ENCODE measurements at regions not wholly inside any gene's neighbourhood (a gene's known extent, or its start where the extent isn't known, plus 50 kb on each side); places are given as distances from the start of the nearest gene placed in this dataset.

DNA sequence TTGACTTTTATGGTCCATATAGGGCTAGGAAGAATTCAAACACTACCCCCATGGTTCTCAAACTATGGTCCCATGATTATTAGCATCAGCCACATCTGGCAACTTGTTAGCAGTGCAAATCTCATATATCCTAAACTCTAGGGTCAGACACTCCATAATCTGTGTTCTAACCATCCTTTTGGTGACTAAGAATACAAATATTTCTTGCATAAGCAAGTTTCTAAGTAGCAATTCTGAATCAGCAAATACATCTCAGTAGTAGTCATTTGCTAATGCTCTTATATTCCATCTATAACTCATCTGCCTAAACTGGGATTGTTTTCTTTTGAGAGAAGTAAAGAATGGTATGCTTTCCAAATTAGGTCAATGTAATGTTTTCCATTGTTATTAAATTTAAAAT lies 447.3 kb downstream of the TMX3 start:
- no peak overlapping the region for H3K4me3 Mint-ChIP-seq
- no peaks in the 10 kb centered on the region for H3K4me1 Mint-ChIP-seq
- ATAC-seq (replicated peaks) (no peak), DNase-seq (no peak)
- H3K9me3 Mint-ChIP-seq: peaks cover 0 to 4% of the 10 kb centered on the region in 2 donors
- no peaks in the 10 kb centered on the region for H3K36me3 Mint-ChIP-seq
- no peak overlapping the region for H3K27ac Mint-ChIP-seq
- no peaks in the 10 kb centered on the region for H3K27me3 Mint-ChIP-seq

DNA sequence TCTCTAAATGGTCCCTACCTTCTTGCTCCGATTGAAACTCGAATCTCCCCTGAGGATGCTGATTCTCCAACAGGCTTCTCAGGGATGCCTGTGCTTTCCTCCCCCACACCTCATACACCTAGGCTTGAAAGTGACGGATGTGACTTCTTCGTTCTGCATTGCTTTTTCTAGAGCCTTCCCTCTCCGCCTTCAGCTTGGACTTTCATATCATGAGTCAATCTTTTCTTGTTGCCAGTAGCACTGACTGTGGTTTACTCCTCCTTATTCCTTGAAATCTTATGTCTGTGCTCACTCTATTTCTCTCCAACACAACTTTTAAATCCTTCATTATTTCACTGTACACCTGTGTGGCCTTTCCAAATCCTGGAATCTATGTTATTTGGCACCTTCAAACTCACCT lies 451.4 kb downstream of the TMX3 start:
- DNase-seq (no peak), ATAC-seq (replicated peaks) (no peak)
- peaks cover 0 to 4% of the 10 kb centered on the region in 2 donors for H3K9me3 Mint-ChIP-seq
- H3K36me3 Mint-ChIP-seq: no peaks in the 10 kb centered on the region
- H3K4me3 Mint-ChIP-seq: no peak overlapping the region
- H3K27ac Mint-ChIP-seq: no peak overlapping the region
- no peaks in the 10 kb centered on the region for H3K4me1 Mint-ChIP-seq
- no peaks in the 10 kb centered on the region for H3K27me3 Mint-ChIP-seq

DNA sequence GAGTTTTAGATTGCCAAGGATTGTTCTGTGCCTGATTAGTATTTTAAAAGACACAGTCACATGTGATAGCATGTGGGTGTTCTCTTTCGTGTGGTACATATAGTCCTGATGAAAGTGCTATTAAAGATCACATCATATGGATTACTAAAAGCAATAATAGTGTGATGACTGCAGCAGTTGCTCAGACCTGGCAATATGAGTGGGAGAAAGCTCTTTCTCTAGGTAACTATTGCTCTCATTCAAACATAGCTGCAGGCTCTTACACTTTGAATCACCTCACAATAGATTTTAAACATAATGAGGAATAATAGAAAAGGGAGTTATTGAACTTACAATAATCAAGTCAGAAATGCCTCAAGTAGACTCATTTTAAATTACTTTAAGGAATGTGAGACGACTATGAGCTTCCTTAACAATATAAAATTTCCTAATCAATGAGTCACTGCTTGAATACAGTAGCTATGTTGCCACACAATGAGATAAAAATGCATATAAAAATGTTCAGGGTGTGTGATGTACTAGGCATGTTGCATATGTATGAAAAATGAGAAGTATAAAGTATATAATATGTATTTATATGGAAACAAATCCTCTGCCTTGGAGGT lies 452.1 kb downstream of the TMX3 start:
- Mint-ChIP-seq H3K27me3 (no peaks in the 10 kb centered on the region), H3K4me1 (no peaks in the 10 kb centered on the region), H3K9me3 (peaks cover 0 to 4% of the 10 kb centered on the region in 2 donors), H3K36me3 (no peaks in the 10 kb centered on the region), H3K4me3 (no peak overlapping the region), H3K27ac (no peak overlapping the region)
- ATAC-seq (replicated peaks) (no peak), DNase-seq (no peak)

DNA sequence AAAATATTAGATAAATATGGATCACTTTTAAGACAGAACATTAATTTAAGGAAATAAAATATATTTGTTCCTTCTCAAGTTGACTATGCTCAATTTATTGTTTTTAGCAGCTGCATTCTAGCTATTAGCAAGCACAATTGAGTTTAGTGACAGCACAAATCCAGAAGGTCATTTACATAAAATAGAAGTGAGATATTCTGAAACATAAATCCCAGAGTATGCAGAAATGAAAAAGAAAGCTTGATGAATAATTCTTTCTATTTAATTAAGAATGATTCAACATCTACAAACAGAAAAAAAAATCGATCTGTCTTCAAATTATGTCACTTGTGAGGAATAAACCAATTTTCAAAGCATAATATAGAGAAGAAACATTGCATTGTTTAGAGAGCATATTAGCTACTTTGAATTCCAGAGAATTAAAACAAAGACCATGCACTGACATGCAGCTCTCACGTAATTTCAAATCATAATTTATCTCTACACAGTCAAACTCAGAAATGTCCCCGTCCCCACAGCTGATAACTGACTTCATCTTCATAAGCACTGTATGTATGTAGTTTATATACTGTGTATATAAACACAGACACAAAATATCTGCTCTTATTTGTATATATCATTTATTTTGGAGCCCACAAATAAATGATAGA lies 458.4 kb downstream of the TMX3 start:
- no peak for DNase-seq
- Mint-ChIP-seq H3K27me3 (no peaks in the 10 kb centered on the region), H3K27ac (no peak overlapping the region), H3K4me3 (no peak overlapping the region), H3K9me3 (no peaks in the 10 kb centered on the region), H3K4me1 (no peaks in the 10 kb centered on the region), H3K36me3 (no peaks in the 10 kb centered on the region)
- ATAC-seq (replicated peaks): no peak

DNA sequence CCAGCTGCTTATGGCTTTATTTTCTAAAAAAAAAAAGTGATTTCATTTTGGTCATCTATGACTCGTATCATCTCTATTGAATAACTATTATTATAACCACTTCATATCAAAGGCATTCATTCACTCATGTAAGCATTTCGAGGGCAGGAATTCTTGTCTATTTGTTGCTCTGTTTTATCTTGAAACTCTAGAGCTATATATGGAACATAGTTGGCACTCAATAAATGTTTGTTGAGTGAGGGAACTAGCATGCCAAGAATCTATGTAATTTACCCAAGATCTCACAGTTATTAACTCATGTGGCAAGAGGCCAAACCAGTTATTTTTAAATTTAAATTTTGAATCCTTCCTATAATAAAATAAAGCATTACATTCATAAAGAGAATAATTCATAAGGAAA lies 470.1 kb downstream of the TMX3 start:
- DNase-seq (no peak), ATAC-seq (replicated peaks) (no peak)
- Mint-ChIP-seq H3K27me3 (no peaks in the 10 kb centered on the region), H3K36me3 (no peaks in the 10 kb centered on the region), H3K9me3 (peaks cover 0 to 2% of the 10 kb centered on the region in 2 donors), H3K4me1 (no peaks in the 10 kb centered on the region), H3K4me3 (no peak overlapping the region), H3K27ac (no peak overlapping the region)

DNA sequence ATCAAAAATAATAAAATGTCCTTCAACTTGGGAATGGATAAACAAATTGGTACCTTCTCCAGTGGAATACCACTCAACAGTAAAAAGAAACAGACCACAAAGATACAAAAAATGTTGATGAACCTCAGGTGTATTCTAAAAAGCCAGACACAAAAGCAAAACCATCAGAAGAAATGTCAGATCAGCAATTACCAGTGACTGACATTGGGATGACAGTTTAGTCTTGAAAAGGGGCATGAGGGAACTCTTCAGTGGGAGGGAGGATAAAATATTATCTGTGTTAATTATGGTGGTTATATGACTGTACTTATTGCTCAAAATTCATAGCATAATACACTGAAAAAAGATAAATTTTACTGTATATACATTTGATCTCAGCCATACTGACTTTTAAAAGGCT lies 473.0 kb downstream of the TMX3 start:
- no peak overlapping the region for H3K4me3 Mint-ChIP-seq
- H3K36me3 Mint-ChIP-seq: no peaks in the 10 kb centered on the region
- no peak for ATAC-seq (replicated peaks)
- H3K27ac Mint-ChIP-seq: no peak overlapping the region
- H3K9me3 Mint-ChIP-seq: no peaks in the 10 kb centered on the region
- no peaks in the 10 kb centered on the region for H3K4me1 Mint-ChIP-seq
- DNase-seq: no peak
- no peaks in the 10 kb centered on the region for H3K27me3 Mint-ChIP-seq

DNA sequence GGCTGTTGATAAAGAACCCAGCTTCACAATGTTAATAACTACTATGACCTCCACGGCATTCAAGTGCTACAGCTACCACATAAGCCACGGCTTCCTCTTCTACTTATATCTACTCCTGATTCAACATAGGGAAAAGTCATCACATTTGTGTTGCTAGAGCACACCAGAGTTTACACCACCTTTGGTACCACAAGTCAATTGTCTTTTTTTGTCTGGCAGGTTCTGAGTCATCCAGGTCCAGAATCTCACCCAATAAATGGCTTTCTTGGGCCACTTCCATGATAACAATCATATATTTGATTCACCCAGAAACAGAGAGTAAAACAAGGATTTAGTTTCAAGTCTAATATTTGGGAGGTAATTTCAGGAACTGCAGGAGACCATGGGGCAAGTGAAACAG lies 480.2 kb downstream of the TMX3 start:
- no peak for DNase-seq
- no peak for ATAC-seq (replicated peaks)
- Mint-ChIP-seq H3K27me3 (no peaks in the 10 kb centered on the region), H3K9me3 (no peaks in the 10 kb centered on the region), H3K27ac (no peak overlapping the region), H3K4me3 (no peak overlapping the region), H3K36me3 (no peaks in the 10 kb centered on the region), H3K4me1 (no peaks in the 10 kb centered on the region)

DNA sequence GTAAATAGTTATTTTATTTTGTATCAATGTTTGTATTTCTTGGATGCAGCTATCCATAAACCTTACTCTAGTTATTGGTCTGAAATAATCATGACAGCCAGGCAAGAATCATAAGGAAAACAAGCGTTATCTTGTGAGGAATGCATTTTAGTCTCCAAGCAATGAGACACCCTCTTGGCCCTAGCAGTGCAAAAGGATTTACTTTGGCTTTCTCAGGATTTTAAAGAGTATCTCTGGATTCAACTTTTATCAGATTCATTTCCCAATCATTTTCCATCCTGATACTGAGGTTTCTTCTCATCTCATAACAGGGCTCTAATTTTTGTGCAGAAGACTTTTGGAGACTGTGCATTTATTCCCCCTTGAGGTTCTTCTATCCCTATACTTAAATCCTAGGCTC lies 480.8 kb downstream of the TMX3 start:
- Mint-ChIP-seq H3K27ac (no peak overlapping the region), H3K4me1 (no peaks in the 10 kb centered on the region), H3K27me3 (no peaks in the 10 kb centered on the region), H3K36me3 (no peaks in the 10 kb centered on the region), H3K4me3 (no peak overlapping the region), H3K9me3 (no peaks in the 10 kb centered on the region)
- ATAC-seq (replicated peaks): no peak
- no peak for DNase-seq

DNA sequence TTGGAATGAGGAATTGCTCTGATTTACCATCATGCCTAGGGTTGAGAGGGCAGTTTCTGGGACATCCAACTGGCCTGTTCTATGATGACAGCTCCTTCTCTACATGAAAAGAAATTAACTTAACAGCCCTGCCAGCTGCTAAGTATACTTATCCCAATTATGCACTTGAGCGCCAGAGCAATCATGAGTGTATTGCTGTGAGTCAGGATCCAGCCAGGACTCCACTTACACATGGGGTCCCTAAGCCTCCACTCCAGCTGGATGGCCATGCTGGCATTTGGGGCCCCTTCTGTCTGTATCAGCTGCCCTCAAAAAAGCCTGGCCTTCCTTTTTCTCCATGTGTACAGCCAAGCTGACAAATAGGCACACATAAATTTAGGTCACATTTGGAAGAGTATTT lies 481.9 kb downstream of the TMX3 start:
- Mint-ChIP-seq H3K4me1 (no peaks in the 10 kb centered on the region), H3K36me3 (no peaks in the 10 kb centered on the region), H3K4me3 (no peak overlapping the region), H3K27me3 (no peaks in the 10 kb centered on the region), H3K9me3 (no peaks in the 10 kb centered on the region), H3K27ac (no peak overlapping the region)
- ATAC-seq (replicated peaks) (no peak), DNase-seq (no peak)

DNA sequence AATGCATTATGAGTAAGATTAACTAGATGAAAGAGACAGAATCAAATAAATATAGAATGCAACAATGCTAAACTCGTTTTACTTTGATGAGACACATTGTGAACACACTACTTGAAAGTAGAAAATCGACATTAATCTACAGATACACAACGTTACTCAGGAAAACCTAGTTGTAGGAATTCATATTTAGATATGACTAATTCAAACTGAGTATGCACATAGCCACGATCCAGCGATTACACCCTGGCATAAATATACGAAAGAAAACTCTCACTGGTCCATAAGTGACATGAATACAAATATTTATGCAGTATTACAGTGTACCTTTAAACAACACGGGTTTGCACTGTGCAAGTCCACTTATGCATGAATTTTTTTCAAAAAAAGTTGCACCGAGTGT lies 485.6 kb downstream of the TMX3 start:
- Mint-ChIP-seq H3K27ac (no peak overlapping the region), H3K9me3 (no peaks in the 10 kb centered on the region), H3K4me1 (no peaks in the 10 kb centered on the region), H3K27me3 (no peaks in the 10 kb centered on the region), H3K4me3 (no peak overlapping the region), H3K36me3 (no peaks in the 10 kb centered on the region)
- DNase-seq (no peak), ATAC-seq (replicated peaks) (no peak)

DNA sequence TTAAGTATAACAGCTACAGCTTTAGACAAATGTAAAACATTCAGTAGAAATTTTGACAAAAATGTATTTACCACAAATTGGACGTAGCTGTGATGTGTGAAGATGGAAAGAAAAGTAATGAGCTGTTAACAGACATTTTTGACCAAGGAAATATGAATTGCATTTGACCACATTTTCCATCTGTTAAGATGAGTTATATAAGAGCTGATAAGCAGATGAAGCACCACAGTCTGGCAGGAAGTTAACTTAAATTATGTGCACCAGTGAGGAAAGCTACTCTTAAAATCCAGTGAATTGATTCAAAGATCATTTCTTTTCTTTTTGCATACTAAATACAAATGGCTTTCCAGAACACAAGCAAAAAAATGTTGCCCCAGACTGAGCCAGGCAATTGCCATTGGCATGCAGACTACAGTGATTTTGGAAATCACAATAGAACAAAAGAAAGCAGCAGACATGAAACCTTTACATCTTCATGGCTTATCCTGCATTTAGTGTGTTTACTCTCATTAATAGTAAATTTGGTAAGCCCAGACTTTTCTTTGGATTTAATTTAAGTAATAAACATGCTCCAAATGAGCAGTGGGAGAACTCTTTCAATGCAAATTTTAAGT lies 493.7 kb downstream of the TMX3 start:
- Mint-ChIP-seq H3K9me3 (peaks cover 0 to 3% of the 10 kb centered on the region in 2 donors), H3K36me3 (no peaks in the 10 kb centered on the region), H3K27me3 (no peaks in the 10 kb centered on the region), H3K4me3 (no peak overlapping the region), H3K27ac (no peak overlapping the region), H3K4me1 (no peaks in the 10 kb centered on the region)
- no peak for DNase-seq
- ATAC-seq (replicated peaks): no peak

DNA sequence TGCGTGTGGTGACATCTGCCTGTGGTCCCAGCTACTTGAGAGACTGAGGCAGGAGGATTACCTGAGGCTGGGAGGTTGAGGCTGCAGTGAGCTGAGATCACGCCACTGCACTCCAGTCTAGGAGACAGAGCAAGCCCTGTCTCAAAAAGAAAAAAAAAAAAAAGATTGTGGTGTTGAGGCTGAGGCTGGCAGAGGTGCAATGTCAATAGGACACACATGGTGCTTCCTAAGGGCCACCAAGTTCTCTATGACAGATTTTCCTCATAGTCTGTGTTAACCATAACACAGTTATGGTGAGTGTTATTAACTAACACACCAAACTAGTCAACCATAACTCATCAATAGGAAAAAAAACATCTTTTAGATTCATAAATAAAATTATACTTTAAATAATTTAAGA lies 494.4 kb downstream of the TMX3 start:
- Mint-ChIP-seq H3K27ac (no peak overlapping the region), H3K27me3 (no peaks in the 10 kb centered on the region), H3K9me3 (peaks cover 0 to 3% of the 10 kb centered on the region in 2 donors), H3K4me1 (no peaks in the 10 kb centered on the region), H3K36me3 (no peaks in the 10 kb centered on the region), H3K4me3 (no peak overlapping the region)
- ATAC-seq (replicated peaks) (peak; percentile 19 to 39), DNase-seq (no peak)

DNA sequence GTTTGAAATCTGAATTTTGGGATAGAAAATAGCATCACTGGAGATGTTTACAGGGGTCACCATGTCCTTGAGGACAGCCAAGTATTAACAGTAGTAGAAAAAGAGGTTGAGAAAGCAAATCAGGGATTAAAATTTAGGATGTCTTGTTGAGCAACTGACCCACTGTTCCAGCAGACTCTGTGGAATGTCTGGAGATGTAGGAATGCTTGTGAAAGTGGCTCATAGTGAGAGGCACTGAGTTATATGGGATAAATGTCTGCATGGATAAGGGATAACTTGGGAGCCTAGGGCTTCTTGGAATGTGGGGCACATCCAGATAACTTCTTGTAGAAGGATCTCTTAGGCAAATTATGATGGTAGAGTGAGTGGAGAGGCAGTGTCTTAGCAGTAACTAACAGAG lies 495.0 kb downstream of the TMX3 start:
- Mint-ChIP-seq H3K36me3 (no peaks in the 10 kb centered on the region), H3K27me3 (no peaks in the 10 kb centered on the region), H3K9me3 (peaks cover 0 to 3% of the 10 kb centered on the region in 2 donors), H3K4me1 (no peaks in the 10 kb centered on the region), H3K27ac (no peak overlapping the region), H3K4me3 (no peak overlapping the region)
- DNase-seq (no peak), ATAC-seq (replicated peaks) (no peak)

DNA sequence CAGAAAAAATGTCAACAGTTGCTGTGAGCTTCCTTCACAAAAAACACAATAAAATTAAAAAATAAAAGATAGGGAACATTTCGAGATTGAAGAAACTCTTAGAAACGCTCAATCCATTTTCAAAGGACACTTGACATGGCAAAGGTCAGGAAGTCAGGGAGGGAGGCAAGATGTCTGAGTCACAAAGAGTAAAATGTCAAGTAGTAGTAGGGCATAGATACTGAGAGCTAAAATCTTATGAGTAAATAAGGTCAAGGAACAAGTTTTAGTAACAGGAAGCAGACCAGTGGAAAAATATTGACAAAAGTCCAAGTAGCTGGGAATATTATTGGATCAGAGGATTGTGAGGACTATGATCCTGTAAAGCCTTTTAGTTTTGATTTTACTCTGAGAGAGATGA lies 495.6 kb downstream of the TMX3 start:
- Mint-ChIP-seq H3K27me3 (no peaks in the 10 kb centered on the region), H3K4me3 (no peak overlapping the region), H3K4me1 (no peaks in the 10 kb centered on the region), H3K36me3 (no peaks in the 10 kb centered on the region), H3K9me3 (peaks cover 0 to 3% of the 10 kb centered on the region in 2 donors), H3K27ac (no peak overlapping the region)
- no peak for ATAC-seq (replicated peaks)
- DNase-seq: no peak

DNA sequence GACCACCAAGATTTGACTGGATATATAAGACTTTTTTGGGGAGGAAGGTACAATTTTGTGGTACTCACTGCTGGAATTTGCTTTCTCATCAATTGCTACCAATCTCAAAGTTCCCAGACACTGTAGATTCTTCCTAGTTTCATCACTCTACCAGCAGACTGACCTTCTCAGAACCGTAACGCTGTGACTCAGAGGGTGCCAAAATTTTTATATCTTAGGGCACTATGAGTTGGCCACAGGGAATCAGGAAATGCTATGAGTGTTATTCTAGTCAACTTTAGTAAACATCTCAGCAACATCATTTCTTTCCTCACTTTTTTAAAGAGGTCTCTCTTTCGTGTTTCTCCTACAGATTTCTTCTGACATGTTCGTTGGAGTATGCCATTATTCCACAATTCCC lies 499.0 kb downstream of the TMX3 start:
- ATAC-seq (replicated peaks): no peak
- no peak overlapping the region for H3K4me3 Mint-ChIP-seq
- DNase-seq: no peak

More for the DNA sequence above, 499.0 kb downstream of the TMX3 start:
- H3K36me3 Mint-ChIP-seq: no peaks in the 10 kb centered on the region
- peaks cover 0 to 1% of the 10 kb centered on the region in 2 donors for H3K9me3 Mint-ChIP-seq
- no peaks in the 10 kb centered on the region for H3K27me3 Mint-ChIP-seq
- no peaks in the 10 kb centered on the region for H3K4me1 Mint-ChIP-seq
- no peak overlapping the region for H3K27ac Mint-ChIP-seq
